ENCODE measurements at regions not wholly inside any gene's neighbourhood (a gene's known extent, or its start where the extent isn't known, plus 50 kb on each side); places are given as distances from the start of the nearest gene placed in this dataset.

DNA sequence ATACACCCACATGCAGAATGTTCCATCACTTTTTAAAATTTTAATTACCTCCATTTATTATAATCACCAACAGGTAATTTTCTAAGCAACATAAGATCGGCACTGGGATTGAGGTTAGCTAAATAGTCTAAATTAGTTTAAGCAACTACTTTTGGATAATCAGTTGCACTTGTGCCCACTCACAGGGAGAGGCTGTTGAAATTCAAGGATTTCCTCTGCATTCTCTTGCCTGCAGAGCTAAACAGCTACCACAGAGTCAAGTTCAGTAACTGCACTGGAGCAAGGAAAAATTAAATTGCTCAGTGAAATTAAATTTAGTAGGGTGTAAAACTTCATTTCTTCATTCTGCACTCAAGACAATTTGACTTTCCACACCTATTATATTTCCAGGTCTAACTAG lies 120.7 kb upstream of the CCDC28A start (continued):
- TF ChIP-seq, protein P1, sequence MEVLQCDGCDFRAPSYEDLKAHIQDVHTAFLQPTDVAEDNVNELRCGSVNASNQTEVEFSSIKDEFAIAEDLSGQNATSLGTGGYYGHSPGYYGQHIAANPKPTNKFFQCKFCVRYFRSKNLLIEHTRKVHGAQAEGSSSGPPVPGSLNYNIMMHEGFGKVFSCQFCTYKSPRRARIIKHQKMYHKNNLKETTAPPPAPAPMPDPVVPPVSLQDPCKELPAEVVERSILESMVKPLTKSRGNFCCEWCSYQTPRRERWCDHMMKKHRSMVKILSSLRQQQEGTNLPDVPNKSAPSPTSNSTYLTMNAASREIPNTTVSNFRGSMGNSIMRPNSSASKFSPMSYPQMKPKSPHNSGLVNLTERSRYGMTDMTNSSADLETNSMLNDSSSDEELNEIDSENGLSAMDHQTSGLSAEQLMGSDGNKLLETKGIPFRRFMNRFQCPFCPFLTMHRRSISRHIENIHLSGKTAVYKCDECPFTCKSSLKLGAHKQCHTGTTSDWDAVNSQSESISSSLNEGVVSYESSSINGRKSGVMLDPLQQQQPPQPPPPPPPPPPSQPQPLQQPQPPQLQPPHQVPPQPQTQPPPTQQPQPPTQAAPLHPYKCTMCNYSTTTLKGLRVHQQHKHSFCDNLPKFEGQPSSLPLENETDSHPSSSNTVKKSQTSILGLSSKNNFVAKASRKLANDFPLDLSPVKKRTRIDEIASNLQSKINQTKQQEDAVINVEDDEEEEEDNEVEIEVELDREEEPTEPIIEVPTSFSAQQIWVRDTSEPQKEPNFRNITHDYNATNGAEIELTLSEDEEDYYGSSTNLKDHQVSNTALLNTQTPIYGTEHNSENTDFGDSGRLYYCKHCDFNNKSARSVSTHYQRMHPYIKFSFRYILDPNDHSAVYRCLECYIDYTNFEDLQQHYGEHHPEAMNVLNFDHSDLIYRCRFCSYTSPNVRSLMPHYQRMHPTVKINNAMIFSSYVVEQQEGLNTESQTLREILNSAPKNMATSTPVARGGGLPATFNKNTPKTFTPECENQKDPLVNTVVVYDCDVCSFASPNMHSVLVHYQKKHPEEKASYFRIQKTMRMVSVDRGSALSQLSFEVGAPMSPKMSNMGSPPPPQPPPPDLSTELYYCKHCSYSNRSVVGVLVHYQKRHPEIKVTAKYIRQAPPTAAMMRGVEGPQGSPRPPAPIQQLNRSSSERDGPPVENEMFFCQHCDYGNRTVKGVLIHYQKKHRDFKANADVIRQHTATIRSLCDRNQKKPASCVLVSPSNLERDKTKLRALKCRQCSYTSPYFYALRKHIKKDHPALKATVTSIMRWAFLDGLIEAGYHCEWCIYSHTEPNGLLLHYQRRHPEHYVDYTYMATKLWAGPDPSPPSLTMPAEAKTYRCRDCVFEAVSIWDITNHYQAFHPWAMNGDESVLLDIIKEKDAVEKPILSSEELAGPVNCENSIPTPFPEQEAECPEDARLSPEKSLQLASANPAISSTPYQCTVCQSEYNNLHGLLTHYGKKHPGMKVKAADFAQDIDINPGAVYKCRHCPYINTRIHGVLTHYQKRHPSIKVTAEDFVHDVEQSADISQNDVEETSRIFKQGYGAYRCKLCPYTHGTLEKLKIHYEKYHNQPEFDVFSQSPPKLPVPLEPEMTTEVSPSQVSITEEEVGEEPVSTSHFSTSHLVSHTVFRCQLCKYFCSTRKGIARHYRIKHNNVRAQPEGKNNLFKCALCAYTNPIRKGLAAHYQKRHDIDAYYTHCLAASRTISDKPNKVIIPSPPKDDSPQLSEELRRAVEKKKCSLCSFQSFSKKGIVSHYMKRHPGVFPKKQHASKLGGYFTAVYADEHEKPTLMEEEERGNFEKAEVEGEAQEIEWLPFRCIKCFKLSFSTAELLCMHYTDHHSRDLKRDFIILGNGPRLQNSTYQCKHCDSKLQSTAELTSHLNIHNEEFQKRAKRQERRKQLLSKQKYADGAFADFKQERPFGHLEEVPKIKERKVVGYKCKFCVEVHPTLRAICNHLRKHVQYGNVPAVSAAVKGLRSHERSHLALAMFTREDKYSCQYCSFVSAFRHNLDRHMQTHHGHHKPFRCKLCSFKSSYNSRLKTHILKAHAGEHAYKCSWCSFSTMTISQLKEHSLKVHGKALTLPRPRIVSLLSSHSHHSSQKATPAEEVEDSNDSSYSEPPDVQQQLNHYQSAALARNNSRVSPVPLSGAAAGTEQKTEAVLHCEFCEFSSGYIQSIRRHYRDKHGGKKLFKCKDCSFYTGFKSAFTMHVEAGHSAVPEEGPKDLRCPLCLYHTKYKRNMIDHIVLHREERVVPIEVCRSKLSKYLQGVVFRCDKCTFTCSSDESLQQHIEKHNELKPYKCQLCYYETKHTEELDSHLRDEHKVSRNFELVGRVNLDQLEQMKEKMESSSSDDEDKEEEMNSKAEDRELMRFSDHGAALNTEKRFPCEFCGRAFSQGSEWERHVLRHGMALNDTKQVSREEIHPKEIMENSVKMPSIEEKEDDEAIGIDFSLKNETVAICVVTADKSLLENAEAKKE (CRISPR knock-in tag; IDR thresholded peaks at IDR 0.05), result no peak
- TF ChIP-seq EZH2phosphoT487 (IDR thresholded peaks at IDR 0.05; ENCODE audit: unreplicated experiment) (no peak), NANOG (IDR thresholded peaks at IDR 0.05; ENCODE audit: borderline replicate concordance) (no peak), EZH2 (IDR thresholded peaks at IDR 0.05; ENCODE audit: low read depth, unreplicated experiment) (no peak), ZNF114 (CRISPR knock-in tag; IDR thresholded peaks at IDR 0.05) (no peak), JUNB (IDR thresholded peaks at IDR 0.05; ENCODE audit: unreplicated experiment) (no peak), STAT1 (IDR thresholded peaks at IDR 0.05; ENCODE audit: unreplicated experiment) (no peak), ZNF331 (CRISPR knock-in tag; IDR thresholded peaks at IDR 0.05; ENCODE audit: low read depth) (no peak), POLR2AphosphoS5 (IDR thresholded peaks at IDR 0.05; ENCODE audit: low read depth) (no peak)

DNA sequence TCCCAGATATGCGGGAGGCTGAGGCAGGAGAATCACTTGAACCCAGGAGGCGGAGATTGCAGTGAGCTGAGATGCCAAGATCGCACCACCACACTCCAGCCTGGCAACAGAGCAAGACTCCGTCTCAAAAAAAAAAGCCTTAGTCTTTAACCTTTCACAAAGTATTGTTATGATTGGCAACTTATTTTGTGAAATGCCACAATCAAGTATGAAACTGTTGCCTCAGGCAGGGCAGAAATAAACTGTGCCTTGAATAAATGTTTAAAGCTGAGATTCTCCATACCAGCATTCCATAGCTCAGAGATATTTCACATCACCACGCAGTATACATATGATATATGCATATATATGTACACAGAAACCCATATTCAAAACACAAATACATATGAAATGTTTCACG lies 120.1 kb upstream of the CCDC28A start:
- H3K36me3 Mint-ChIP-seq (ENCODE audit: low read depth), result no peaks in the 10 kb centered on the region
- Histone ChIP-seq H3K9me2 (ENCODE audit: insufficient read depth) (no peaks in the 10 kb centered on the region), H3K4me3 (no peak overlapping the region), H2AFZ (no peak overlapping the region), H3K36me3 (ENCODE audit: insufficient read depth) (no peaks in the 10 kb centered on the region), H3K27me3 (ENCODE audit: insufficient read depth) (no peaks in the 10 kb centered on the region), H3F3A (replicated peaks; ENCODE audit: low read depth) (no peaks in the 10 kb centered on the region), H3K4me2 (no peak overlapping the region), H3K4me1 (ENCODE audit: insufficient read depth) (no peaks in the 10 kb centered on the region), H4K20me1 (replicated peaks; ENCODE audit: insufficient read depth) (no peaks in the 10 kb centered on the region; the same call in 1 of the 2 replicates), H3K79me2 (replicated peaks; ENCODE audit: insufficient read depth) (peaks cover 12% of the 10 kb centered on the region), H3K27ac (ENCODE audit: low read depth) (no peak overlapping the region)
- peak overlapping the region; percentile 88; the same call in 1 of the 2 replicates for H3K27ac Mint-ChIP-seq
- peaks cover 25% of the 10 kb centered on the region for H3K4me1 Mint-ChIP-seq
- no peak for ATAC-seq
- H3K4me3 Mint-ChIP-seq, result no peak overlapping the region
- no peaks in the 10 kb centered on the region for H3K27me3 Mint-ChIP-seq (ENCODE audit: insufficient read depth, low read depth, poor library complexity)
- H3K9me3 Mint-ChIP-seq, result no peaks in the 10 kb centered on the region
- DNase-seq (ENCODE audit: low spot score), result no peak
- no peak for TF ChIP-seq STAT1 (IDR thresholded peaks at IDR 0.05; ENCODE audit: unreplicated experiment)
- TF ChIP-seq POLR2AphosphoS5 (IDR thresholded peaks at IDR 0.05; ENCODE audit: low read depth), result no peak
- no peak for TF ChIP-seq EZH2 (IDR thresholded peaks at IDR 0.05; ENCODE audit: low read depth, unreplicated experiment)
- TF ChIP-seq NANOG (IDR thresholded peaks at IDR 0.05; ENCODE audit: borderline replicate concordance), result no peak
- TF ChIP-seq CREB1 (CRISPR knock-in tag; IDR thresholded peaks at IDR 0.05; ENCODE audit: low read depth), result no peak
- no peak for TF ChIP-seq ZNF331 (CRISPR knock-in tag; IDR thresholded peaks at IDR 0.05; ENCODE audit: low read depth)
- TF ChIP-seq, protein P2, sequence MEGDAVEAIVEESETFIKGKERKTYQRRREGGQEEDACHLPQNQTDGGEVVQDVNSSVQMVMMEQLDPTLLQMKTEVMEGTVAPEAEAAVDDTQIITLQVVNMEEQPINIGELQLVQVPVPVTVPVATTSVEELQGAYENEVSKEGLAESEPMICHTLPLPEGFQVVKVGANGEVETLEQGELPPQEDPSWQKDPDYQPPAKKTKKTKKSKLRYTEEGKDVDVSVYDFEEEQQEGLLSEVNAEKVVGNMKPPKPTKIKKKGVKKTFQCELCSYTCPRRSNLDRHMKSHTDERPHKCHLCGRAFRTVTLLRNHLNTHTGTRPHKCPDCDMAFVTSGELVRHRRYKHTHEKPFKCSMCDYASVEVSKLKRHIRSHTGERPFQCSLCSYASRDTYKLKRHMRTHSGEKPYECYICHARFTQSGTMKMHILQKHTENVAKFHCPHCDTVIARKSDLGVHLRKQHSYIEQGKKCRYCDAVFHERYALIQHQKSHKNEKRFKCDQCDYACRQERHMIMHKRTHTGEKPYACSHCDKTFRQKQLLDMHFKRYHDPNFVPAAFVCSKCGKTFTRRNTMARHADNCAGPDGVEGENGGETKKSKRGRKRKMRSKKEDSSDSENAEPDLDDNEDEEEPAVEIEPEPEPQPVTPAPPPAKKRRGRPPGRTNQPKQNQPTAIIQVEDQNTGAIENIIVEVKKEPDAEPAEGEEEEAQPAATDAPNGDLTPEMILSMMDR (conservative IDR thresholded peaks at IDR 0.05; ENCODE audit: low read depth in 2 of 2), result no peak
- TF ChIP-seq, protein P3, sequence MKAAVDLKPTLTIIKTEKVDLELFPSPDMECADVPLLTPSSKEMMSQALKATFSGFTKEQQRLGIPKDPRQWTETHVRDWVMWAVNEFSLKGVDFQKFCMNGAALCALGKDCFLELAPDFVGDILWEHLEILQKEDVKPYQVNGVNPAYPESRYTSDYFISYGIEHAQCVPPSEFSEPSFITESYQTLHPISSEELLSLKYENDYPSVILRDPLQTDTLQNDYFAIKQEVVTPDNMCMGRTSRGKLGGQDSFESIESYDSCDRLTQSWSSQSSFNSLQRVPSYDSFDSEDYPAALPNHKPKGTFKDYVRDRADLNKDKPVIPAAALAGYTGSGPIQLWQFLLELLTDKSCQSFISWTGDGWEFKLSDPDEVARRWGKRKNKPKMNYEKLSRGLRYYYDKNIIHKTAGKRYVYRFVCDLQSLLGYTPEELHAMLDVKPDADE (IDR thresholded peaks at IDR 0.05), result no peak
- no peak for TF ChIP-seq ZNF114 (CRISPR knock-in tag; IDR thresholded peaks at IDR 0.05)
- no peak for TF ChIP-seq JUNB (IDR thresholded peaks at IDR 0.05; ENCODE audit: unreplicated experiment)
- TF ChIP-seq EZH2phosphoT487 (IDR thresholded peaks at IDR 0.05; ENCODE audit: unreplicated experiment), result no peak

Measured in GM23338 (cell line).